ENCODE measurements at regions not wholly inside any gene's neighbourhood (a gene's known extent, or its start where the extent isn't known, plus 50 kb on each side); places are given as distances from the start of the nearest gene placed in this dataset.

- TF ChIP-seq CTCF (IDR thresholded peaks at IDR 0.05), result no peak
- intact Hi-C loops (cut with DNase I; ENCODE audit: low total_unique reads), result no loop called here
- H3K36me3 ChIP-seq, result no peaks in the 10 kb centered on the region
- H3K27ac ChIP-seq, result no peak overlapping the region
- H3K4me1 ChIP-seq, result peaks cover 0 to 34% (median 5%) of the 10 kb centered on the region in 4 donors
- peak in 1 of 2 donors; percentile 37 for DNase-seq
- H3K27me3 ChIP-seq, result no peaks in the 10 kb centered on the region
- no peak overlapping the region for H3K4me3 ChIP-seq
- H3K9me3 ChIP-seq, result peaks cover 0 to 17% (median 0%) of the 10 kb centered on the region in 3 donors
Observed at GRCh38 chr10:5584895-5585516, 60.2 kb downstream of the CALML3 start.

DNA sequence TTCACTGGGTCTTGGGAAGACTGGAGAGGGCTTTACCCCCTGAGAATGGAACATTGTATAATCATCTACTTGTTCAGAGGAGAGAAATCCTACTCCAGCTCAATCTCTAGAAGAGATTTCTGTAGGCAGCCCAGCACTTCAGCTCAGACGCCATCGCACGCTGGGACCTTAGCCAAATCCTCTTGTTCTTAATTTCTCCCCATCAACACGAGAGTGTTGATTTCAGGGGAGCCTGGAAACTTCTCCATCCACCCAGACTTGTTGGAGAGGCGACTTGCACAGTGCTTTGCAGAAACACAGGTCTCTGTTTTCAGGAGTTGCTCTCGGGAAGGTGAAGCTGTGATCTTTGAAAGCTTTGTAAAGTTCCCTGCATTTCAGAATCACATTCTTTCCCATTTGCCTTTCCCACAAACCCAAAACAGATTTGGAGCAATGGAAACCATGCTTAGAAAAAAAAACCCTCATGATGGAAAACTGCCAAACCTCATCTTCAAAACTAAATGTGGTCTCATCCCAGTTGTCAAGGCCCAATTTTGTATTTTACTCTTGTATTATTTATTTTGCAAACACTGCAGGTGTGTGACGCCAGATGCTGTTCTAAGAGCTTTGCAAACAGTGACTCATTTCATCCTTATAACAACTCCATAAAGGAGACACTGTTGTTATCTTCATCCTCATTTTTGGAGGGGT is 60.9 kb downstream of the CALML3 start:
- Histone ChIP-seq H3K4me1 (peaks cover 0 to 34% (median 6%) of the 10 kb centered on the region in 4 donors), H3K9me3 (peaks cover 0 to 16% (median 0%) of the 10 kb centered on the region in 3 donors), H3K27ac (no peak overlapping the region), H3K27me3 (no peaks in the 10 kb centered on the region), H3K4me3 (no peak overlapping the region), H3K36me3 (no peaks in the 10 kb centered on the region)
- no peak for TF ChIP-seq CTCF (IDR thresholded peaks at IDR 0.05)
- intact Hi-C loops (cut with DNase I; ENCODE audit: low total_unique reads), result no loop called here
- peak in 1 of 2 donors; percentile 34 for DNase-seq

DNA sequence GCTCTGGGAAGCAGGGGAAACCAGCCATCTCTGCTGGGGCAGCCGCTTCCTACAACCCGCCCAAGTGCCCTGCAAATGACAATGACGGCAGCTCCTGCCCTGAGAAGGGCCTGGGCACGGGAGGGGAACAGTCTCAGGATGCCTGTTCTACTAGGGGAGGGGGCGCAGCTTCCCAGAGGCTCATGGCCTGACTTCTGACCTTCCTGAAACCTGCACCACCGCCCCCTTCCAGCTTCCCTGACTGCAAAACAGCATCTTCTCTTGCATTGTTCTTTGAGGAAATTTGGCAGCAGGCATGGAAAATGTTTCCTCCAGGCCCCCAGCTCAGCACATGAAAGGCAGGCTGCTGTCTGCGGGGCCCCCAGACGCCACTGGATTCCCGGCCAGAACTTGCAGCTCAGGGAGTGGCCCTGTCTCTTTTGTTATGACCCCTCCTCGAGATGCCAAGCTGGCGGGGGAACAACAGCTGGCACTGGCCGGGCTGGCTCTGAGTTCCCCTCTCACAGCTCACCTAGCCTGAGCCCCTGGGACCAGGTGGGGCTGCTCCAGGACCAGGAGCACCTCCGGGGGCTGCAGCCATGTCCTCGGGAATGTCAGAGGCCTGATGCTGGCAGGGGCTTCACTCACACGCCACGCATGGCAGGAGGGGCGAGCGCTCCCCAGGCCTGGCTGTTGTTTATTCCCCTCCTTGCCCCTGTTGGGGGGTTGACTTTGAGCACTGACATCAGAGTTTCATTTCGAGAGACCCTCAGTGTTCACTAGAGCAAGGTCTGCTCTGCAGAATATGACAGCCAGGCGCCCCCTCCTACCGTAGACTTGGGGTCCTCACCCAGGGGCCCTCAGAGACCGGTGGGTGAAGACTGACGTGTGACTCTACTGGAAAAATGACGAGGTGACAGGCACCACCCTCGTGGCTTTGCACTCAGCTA is 62.7 kb downstream of the CALML3 start:
- no peak overlapping the region for H3K27ac ChIP-seq
- intact Hi-C loops (cut with DNase I; ENCODE audit: low total_unique reads), result no loop called here

GRCh38 chr10:5588080-5588453 is 63.3 kb downstream of the CALML3 start:
- no peak for TF ChIP-seq CTCF (IDR thresholded peaks at IDR 0.05)
- Histone ChIP-seq H3K27ac (no peak overlapping the region), H3K4me1 (peaks cover 0 to 32% (median 6%) of the 10 kb centered on the region in 4 donors), H3K4me3 (no peak overlapping the region), H3K9me3 (no peaks in the 10 kb centered on the region), H3K36me3 (no peaks in the 10 kb centered on the region), H3K27me3 (no peaks in the 10 kb centered on the region)
- intact Hi-C loops (cut with DNase I; ENCODE audit: low total_unique reads), result no loop called here
- DNase-seq, result peak in 1 of 2 donors; percentile 9

More for the DNA sequence above, 62.7 kb downstream of the CALML3 start:
- H3K4me3 ChIP-seq, result no peak overlapping the region
- no peak for TF ChIP-seq CTCF (IDR thresholded peaks at IDR 0.05)
- DNase-seq, result peak in 1 of 2 donors; percentile 60
- peaks cover 0 to 34% (median 6%) of the 10 kb centered on the region in 4 donors for H3K4me1 ChIP-seq
- no peaks in the 10 kb centered on the region for H3K27me3 ChIP-seq
- no peaks in the 10 kb centered on the region for H3K36me3 ChIP-seq
- H3K9me3 ChIP-seq, result no peaks in the 10 kb centered on the region

DNA sequence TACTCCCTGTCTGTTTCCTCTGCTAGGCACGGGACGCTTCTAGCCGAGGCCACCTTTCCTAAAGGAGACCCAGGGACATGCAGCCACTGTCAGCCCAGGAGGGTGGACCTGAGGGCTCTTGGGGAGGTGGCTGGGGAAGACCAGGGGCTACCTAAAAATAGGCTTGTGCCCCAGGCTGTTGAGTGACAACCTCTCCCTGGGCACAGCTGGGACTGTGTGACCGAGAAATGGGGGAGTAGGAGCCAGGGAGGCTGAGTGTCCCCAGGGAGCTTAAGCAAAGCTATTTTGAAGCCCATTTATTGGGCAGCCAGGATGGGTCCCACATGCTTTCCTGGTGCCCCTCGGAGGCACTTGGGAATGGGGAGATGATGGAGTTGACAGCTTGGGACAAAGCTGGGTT is 63.8 kb downstream of the CALML3 start:
- intact Hi-C loops (cut with DNase I; ENCODE audit: low total_unique reads), result no loop called here
- no peaks in the 10 kb centered on the region for H3K27me3 ChIP-seq
- H3K4me1 ChIP-seq, result peaks cover 0 to 28% (median 6%) of the 10 kb centered on the region in 4 donors
- no peaks in the 10 kb centered on the region for H3K36me3 ChIP-seq
- no peaks in the 10 kb centered on the region for H3K9me3 ChIP-seq
- H3K27ac ChIP-seq, result no peak overlapping the region
- TF ChIP-seq CTCF (IDR thresholded peaks at IDR 0.05), result no peak
- no peak overlapping the region for H3K4me3 ChIP-seq
- no peak for DNase-seq

All from tibial artery (tissue), 4 donors.